MCF 10A (cell line): ENCODE measurements at regions not wholly inside any gene's neighbourhood (a gene's known extent, or its start where the extent isn't known, plus 50 kb on each side); places are given as distances from the start of the nearest gene placed in this dataset.
"Not testable (repeated sequence)": the region's sequence is repeated elsewhere in the genome, so short reads cannot be mapped to it uniquely, and the experiment has no call there.

Source experiments
- BruUV-seq: library from RNA; stranded (reverse); fragments of 400-500 nt; replicated peaks from 2 replicates; lab custom pipeline; 2021; lab: Mats Ljungman, UMichigan
- CTCF ChIA-PET: fragments of 300-600 bp; sonication (Branson Sonifier 250); formaldehyde crosslinking; extraction: SDS; loops from one replicate; lab custom pipeline; 2021; ENCODE audit warnings: antibody characterized with exemption, inconsistent platforms; lab: Yijun Ruan, JAX
- POLR2A ChIA-PET: fragments of 300-600, 350-650 bp; sonication (Branson Sonifier 250); formaldehyde crosslinking; extraction: SDS; loops from one replicate; lab custom pipeline; 2020; ENCODE audit warnings: antibody characterized with exemption, inconsistent platforms; lab: Yijun Ruan, JAX
- DNase-seq: peaks from one replicate; pipeline ENCODE4 v3.0.0-alpha.2; 2018; ENCODE audit not compliant: unreplicated experiment
- H3K27ac Mint-ChIP-seq: one replicate; pipeline ENCODE4 v1.8.0; 2022; ENCODE audit warnings: mild to moderate bottlenecking, low read depth, mixed read lengths; ENCODE audit not compliant: unreplicated experiment
- H3K27me3 Mint-ChIP-seq: one replicate; pipeline ENCODE4 v1.8.0; 2022; ENCODE audit warnings: mixed read lengths; ENCODE audit not compliant: insufficient read depth, unreplicated experiment
- H3K36me3 Mint-ChIP-seq: one replicate; pipeline ENCODE4 v1.8.0; 2022; ENCODE audit warnings: mild to moderate bottlenecking, moderate library complexity, mixed read lengths; ENCODE audit not compliant: insufficient read depth, unreplicated experiment
- H3K4me1 Mint-ChIP-seq: one replicate; pipeline ENCODE4 v1.8.0; 2022; ENCODE audit warnings: mixed read lengths; ENCODE audit not compliant: insufficient read depth, unreplicated experiment
- H3K4me3 Mint-ChIP-seq: one replicate; pipeline ENCODE4 v1.8.0; 2022; ENCODE audit warnings: mild to moderate bottlenecking, moderate library complexity, mixed read lengths; ENCODE audit not compliant: unreplicated experiment
- H3K9me3 Mint-ChIP-seq: one replicate; pipeline ENCODE4 v1.8.0; 2022; ENCODE audit warnings: mixed read lengths; ENCODE audit not compliant: unreplicated experiment
- CTCF ChIP-seq: fragments of 200-600 bp; IDR thresholded peaks from one replicate; pipeline ENCODE4 v1.8.0; 2022; ENCODE audit warnings: antibody characterized with exemption, mild to moderate bottlenecking; ENCODE audit not compliant: unreplicated experiment
- intact Hi-C: fragments of 100-400 bp; cut with micrococcal nuclease; formaldehyde crosslinking; loops from 2 replicates; pipeline ENCODE4 v1.14.1; 2022

- intact Hi-C loops = loop anchor here (1.0 to 10.0 kb wide), 2 partner anchors 133 to 303 kb away; no protein-coding TSS in a partner anchor
- Mint-ChIP-seq H3K4me1 (peaks cover 15% of the 10 kb centered on the region), H3K27me3 (no peaks in the 10 kb centered on the region), H3K27ac (no peak overlapping the region), H3K4me3 (no peak overlapping the region), H3K9me3 (no peaks in the 10 kb centered on the region), H3K36me3 (no peaks in the 10 kb centered on the region)
- DNase-seq = peak; percentile 49
- ChIA-PET POLR2A (no interaction called here), CTCF (interaction anchor here (1.0 to 1.6 kb wide), 4 partner anchors 303 to 494 kb away, joined by 3 to 5 read pairs (median 4); no protein-coding TSS in a partner anchor)
- no TSS peak for BruUV-seq
- TF ChIP-seq CTCF = peak; percentile 68
Observed at GRCh38 chr13:24997367-24997967, 98.5 kb upstream of the PABPC3 start.

- no peaks in the 10 kb centered on the region for H3K36me3 Mint-ChIP-seq
- TF ChIP-seq CTCF = no peak
- ChIA-PET CTCF (interaction anchor here (0.7 to 1.6 kb wide), 4 partner anchors 300 to 393 kb away, joined by 3 to 5 read pairs (median 5); no protein-coding TSS in a partner anchor), POLR2A (no interaction called here)
- no peaks in the 10 kb centered on the region for H3K9me3 Mint-ChIP-seq
- intact Hi-C loops = loop anchor here (10.0 kb wide), 1 partner anchor 134 kb away; no protein-coding TSS in a partner anchor
- no TSS peak for BruUV-seq
- H3K27ac Mint-ChIP-seq = no peak overlapping the region
- peaks cover 19% of the 10 kb centered on the region for H3K4me1 Mint-ChIP-seq
- H3K27me3 Mint-ChIP-seq = no peaks in the 10 kb centered on the region
- DNase-seq = no peak
- no peak overlapping the region for H3K4me3 Mint-ChIP-seq
Observed at GRCh38 chr13:24998433-24998832, 97.5 kb upstream of the PABPC3 start.

GRCh38 chr13:25001476-25002206 lies 94.3 kb upstream of the PABPC3 start:
- H3K9me3 Mint-ChIP-seq = no peaks in the 10 kb centered on the region
- POLR2A ChIA-PET = no interaction called here
- H3K36me3 Mint-ChIP-seq = no peaks in the 10 kb centered on the region
- CTCF ChIA-PET = interaction anchor here (1.2 to 2.5 kb wide), 4 partner anchors 16 to 113 kb away, joined by 3 to 9 read pairs (median 6); no protein-coding TSS in a partner anchor
- H3K4me3 Mint-ChIP-seq = no peak overlapping the region
- BruUV-seq = no TSS peak
- TF ChIP-seq CTCF = no peak
- H3K27ac Mint-ChIP-seq = peak overlapping the region; percentile 66
- peak; percentile 53 for DNase-seq
- intact Hi-C loops = no loop called here
- H3K4me1 Mint-ChIP-seq = peaks cover 19% of the 10 kb centered on the region
- no peaks in the 10 kb centered on the region for H3K27me3 Mint-ChIP-seq

GRCh38 chr13:25002311-25002710 lies 93.6 kb upstream of the PABPC3 start:
- CTCF ChIA-PET = interaction anchor here (0.6 to 2.5 kb wide), 8 partner anchors 13 to 423 kb away, joined by 3 to 9 read pairs (median 4); no protein-coding TSS in a partner anchor
- H3K27me3 Mint-ChIP-seq, H3K9me3 Mint-ChIP-seq, intact Hi-C loops, H3K36me3 Mint-ChIP-seq, BruUV-seq: not testable (repeated sequence)
- peaks cover 19% of the 10 kb centered on the region for H3K4me1 Mint-ChIP-seq
- DNase-seq = peak; percentile 66
- peak overlapping the region; percentile 66 for H3K27ac Mint-ChIP-seq
- POLR2A ChIA-PET = interaction anchor here (0.7 to 1.0 kb wide), 2 partner anchors 136 to 1427 kb away, joined by 3 to 5 read pairs; no protein-coding TSS in a partner anchor
- peak overlapping the region; percentile 35 for H3K4me3 Mint-ChIP-seq

GRCh38 chr13:25004489-25004888 lies 91.4 kb upstream of the PABPC3 start:
- H3K27ac Mint-ChIP-seq, intact Hi-C loops, H3K4me3 Mint-ChIP-seq, DNase-seq, H3K27me3 Mint-ChIP-seq, H3K36me3 Mint-ChIP-seq, H3K9me3 Mint-ChIP-seq, BruUV-seq: not testable (repeated sequence)
- ChIA-PET CTCF (interaction anchor here (0.6 to 3.1 kb wide), 19 partner anchors 9 to 431 kb away, joined by 3 to 42 read pairs (median 4); no protein-coding TSS in a partner anchor), POLR2A (interaction anchor here (0.6 to 0.7 kb wide), 2 partner anchors 63 to 101 kb away, joined by 3 to 4 read pairs; no protein-coding TSS in a partner anchor)
- peaks cover 19% of the 10 kb centered on the region for H3K4me1 Mint-ChIP-seq
